PFSK-1 (cell line): ENCODE measurements at regions not wholly inside any gene's neighbourhood (a gene's known extent, or its start where the extent isn't known, plus 50 kb on each side); places are given as distances from the start of the nearest gene placed in this dataset.

Source experiments
- REST ChIP-seq, 2 experiments: IDR thresholded peaks; 2 replicates each; pipeline versions ENCODE4 v1.6.1 to v1.8.0; 2011 to 2012; ENCODE audit warnings: low read depth in 2 of 2, low read length in 2 of 2, control low read depth in 1 of 2, inconsistent platforms in 1 of 2, mild to moderate bottlenecking in 1 of 2, moderate library complexity in 1 of 2; ENCODE audit not compliant: insufficient read depth in 1 of 2
- TAF1 ChIP-seq: IDR thresholded peaks from 2 replicates; pipeline ENCODE4 v1.6.1; 2012; ENCODE audit warnings: low read length, control low read depth, borderline replicate concordance; ENCODE audit not compliant: insufficient read depth

DNA sequence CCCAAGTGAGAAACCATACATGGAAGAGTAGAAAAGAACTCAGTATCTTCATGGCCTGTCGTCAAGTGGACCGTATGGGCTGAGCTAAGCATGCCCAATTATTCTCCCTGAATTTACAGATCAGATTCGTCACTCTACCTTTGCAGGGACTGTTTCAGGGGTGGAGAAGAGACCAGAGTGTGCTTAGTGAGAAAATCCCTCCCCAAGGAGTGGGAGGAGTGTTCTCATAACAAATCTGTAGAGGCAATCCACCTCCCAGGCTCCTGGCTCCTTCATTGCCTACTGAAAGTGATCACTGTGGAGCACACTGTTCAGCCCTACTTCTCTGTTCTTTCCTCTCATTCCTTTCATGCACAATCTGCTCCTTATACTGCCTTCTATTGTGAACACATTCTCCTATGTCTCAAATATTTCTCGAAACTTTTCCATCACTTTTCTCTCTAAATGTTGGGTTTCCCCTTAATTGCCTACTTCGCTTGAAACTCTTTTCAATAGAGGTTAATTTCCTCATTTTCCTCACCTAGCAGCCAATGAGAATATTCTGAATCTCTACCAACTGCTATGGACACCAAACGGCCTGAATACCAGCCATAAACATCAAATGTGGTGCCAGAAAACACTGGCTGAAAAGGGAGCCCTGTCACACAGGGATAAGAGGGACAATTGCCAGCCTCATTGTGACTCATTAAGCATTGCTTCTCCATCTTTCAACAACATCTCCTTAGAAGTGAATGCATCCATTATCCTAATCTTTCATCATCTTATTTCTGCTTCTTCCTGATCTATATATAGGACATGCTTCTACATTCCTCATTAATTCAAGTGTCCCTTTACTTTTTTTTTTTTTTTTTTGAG, 398.3 kb downstream of the UTRN start:
- TF ChIP-seq TAF1 = no peak
- no peak for TF ChIP-seq REST (IDR thresholded peaks at IDR 0.05; ENCODE audit: insufficient read depth in 1 of 2, low read depth in 2 of 2, low read length in 2 of 2)
